ENCODE measurements at regions not wholly inside any gene's neighbourhood (a gene's known extent, or its start where the extent isn't known, plus 50 kb on each side); places are given as distances from the start of the nearest gene placed in this dataset.

- Histone ChIP-seq H3K4me3 (ENCODE audit: low read length) (no peak overlapping the region), H3K9ac (ENCODE audit: low read depth, low read length) (no peak overlapping the region), H3K9me3 (ENCODE audit: insufficient read depth, low read depth, low read length) (no peaks in the 10 kb centered on the region), H3K27me3 (ENCODE audit: insufficient read depth, low read length) (no peaks in the 10 kb centered on the region), H3K4me1 (ENCODE audit: insufficient read depth, low read length) (peaks cover 4% of the 10 kb centered on the region; the same call in 1 of the 2 replicates), H3K27ac (ENCODE audit: low read length) (no peak overlapping the region), H3K36me3 (ENCODE audit: insufficient read depth, low read depth, low read length) (no peaks in the 10 kb centered on the region)
Observed at GRCh38 chr14:22489957-22490950, 98.8 kb downstream of the DAD1 start.

- no peak overlapping the region for H3K4me3 ChIP-seq (ENCODE audit: low read length)
- peaks cover 4% of the 10 kb centered on the region; the same call in 1 of the 2 replicates for H3K4me1 ChIP-seq (ENCODE audit: insufficient read depth, low read length)
- no peaks in the 10 kb centered on the region for H3K9me3 ChIP-seq (ENCODE audit: insufficient read depth, low read depth, low read length)
- H3K27me3 ChIP-seq (ENCODE audit: insufficient read depth, low read length): no peaks in the 10 kb centered on the region
- H3K27ac ChIP-seq (ENCODE audit: low read length): no peak overlapping the region
- no peaks in the 10 kb centered on the region for H3K36me3 ChIP-seq (ENCODE audit: insufficient read depth, low read depth, low read length)
- H3K9ac ChIP-seq (ENCODE audit: low read depth, low read length): no peak overlapping the region
Observed at GRCh38 chr14:22489244-22489545, 99.8 kb downstream of the DAD1 start.

GRCh38 chr14:22488522-22489243 is 100.3 kb downstream of the DAD1 start:
- Histone ChIP-seq H3K4me1 (ENCODE audit: insufficient read depth, low read length) (peaks cover 4% of the 10 kb centered on the region; the same call in 1 of the 2 replicates), H3K27me3 (ENCODE audit: insufficient read depth, low read length) (no peaks in the 10 kb centered on the region), H3K4me3 (ENCODE audit: low read length) (no peak overlapping the region), H3K27ac (ENCODE audit: low read length) (no peak overlapping the region), H3K9ac (ENCODE audit: low read depth, low read length) (no peak overlapping the region), H3K36me3 (ENCODE audit: insufficient read depth, low read depth, low read length) (no peaks in the 10 kb centered on the region), H3K9me3 (ENCODE audit: insufficient read depth, low read depth, low read length) (no peaks in the 10 kb centered on the region)

GRCh38 chr14:22487941-22488340 is 101.1 kb downstream of the DAD1 start:
- no peaks in the 10 kb centered on the region for H3K9me3 ChIP-seq (ENCODE audit: insufficient read depth, low read depth, low read length)
- no peaks in the 10 kb centered on the region for H3K27me3 ChIP-seq (ENCODE audit: insufficient read depth, low read length)
- H3K9ac ChIP-seq (ENCODE audit: low read depth, low read length): no peak overlapping the region
- H3K27ac ChIP-seq (ENCODE audit: low read length): no peak overlapping the region
- H3K36me3 ChIP-seq (ENCODE audit: insufficient read depth, low read depth, low read length): no peaks in the 10 kb centered on the region
- H3K4me1 ChIP-seq (ENCODE audit: insufficient read depth, low read length): peaks cover 7% of the 10 kb centered on the region; the same call in 1 of the 2 replicates
- H3K4me3 ChIP-seq (ENCODE audit: low read length): no peak overlapping the region

GRCh38 chr14:22487401-22487800 is 101.6 kb downstream of the DAD1 start:
- no peaks in the 10 kb centered on the region for H3K36me3 ChIP-seq (ENCODE audit: insufficient read depth, low read depth, low read length)
- no peak overlapping the region for H3K27ac ChIP-seq (ENCODE audit: low read length)
- H3K4me3 ChIP-seq (ENCODE audit: low read length): no peak overlapping the region
- H3K4me1 ChIP-seq (ENCODE audit: insufficient read depth, low read length): peaks cover 8% of the 10 kb centered on the region; the same call in 1 of the 2 replicates
- H3K27me3 ChIP-seq (ENCODE audit: insufficient read depth, low read length): no peaks in the 10 kb centered on the region
- no peak overlapping the region for H3K9ac ChIP-seq (ENCODE audit: low read depth, low read length)
- H3K9me3 ChIP-seq (ENCODE audit: insufficient read depth, low read depth, low read length): no peaks in the 10 kb centered on the region

- H3K9ac ChIP-seq (ENCODE audit: low read depth, low read length): no peak overlapping the region
- no peak overlapping the region for H3K4me3 ChIP-seq (ENCODE audit: low read length)
- no peaks in the 10 kb centered on the region for H3K9me3 ChIP-seq (ENCODE audit: insufficient read depth, low read depth, low read length)
- H3K27ac ChIP-seq (ENCODE audit: low read length): no peak overlapping the region
- no peaks in the 10 kb centered on the region for H3K36me3 ChIP-seq (ENCODE audit: insufficient read depth, low read depth, low read length)
- peaks cover 8% of the 10 kb centered on the region; the same call in 1 of the 2 replicates for H3K4me1 ChIP-seq (ENCODE audit: insufficient read depth, low read length)
- H3K27me3 ChIP-seq (ENCODE audit: insufficient read depth, low read length): no peaks in the 10 kb centered on the region
Observed at GRCh38 chr14:22486675-22487074, 102.3 kb downstream of the DAD1 start.

GRCh38 chr14:22485649-22486048 is 103.4 kb downstream of the DAD1 start:
- Histone ChIP-seq H3K4me3 (ENCODE audit: low read length) (no peak overlapping the region), H3K36me3 (ENCODE audit: insufficient read depth, low read depth, low read length) (no peaks in the 10 kb centered on the region), H3K9ac (ENCODE audit: low read depth, low read length) (no peak overlapping the region), H3K27ac (ENCODE audit: low read length) (no peak overlapping the region), H3K27me3 (ENCODE audit: insufficient read depth, low read length) (no peaks in the 10 kb centered on the region), H3K4me1 (ENCODE audit: insufficient read depth, low read length) (peaks cover 8% of the 10 kb centered on the region; the same call in 1 of the 2 replicates), H3K9me3 (ENCODE audit: insufficient read depth, low read depth, low read length) (no peaks in the 10 kb centered on the region)

GRCh38 chr14:22485178-22485577 is 103.8 kb downstream of the DAD1 start:
- peaks cover 9% of the 10 kb centered on the region; the same call in 1 of the 2 replicates for H3K4me1 ChIP-seq (ENCODE audit: insufficient read depth, low read length)

GRCh38 chr14:22484632-22485031 is 104.4 kb downstream of the DAD1 start:
- H3K9ac ChIP-seq (ENCODE audit: low read depth, low read length): no peak overlapping the region
- no peak overlapping the region for H3K27ac ChIP-seq (ENCODE audit: low read length)
- no peaks in the 10 kb centered on the region for H3K9me3 ChIP-seq (ENCODE audit: insufficient read depth, low read depth, low read length)
- H3K4me3 ChIP-seq (ENCODE audit: low read length): no peak overlapping the region
- H3K27me3 ChIP-seq (ENCODE audit: insufficient read depth, low read length): no peaks in the 10 kb centered on the region
- H3K36me3 ChIP-seq (ENCODE audit: insufficient read depth, low read depth, low read length): no peaks in the 10 kb centered on the region
- peaks cover 14% of the 10 kb centered on the region; the same call in 1 of the 2 replicates for H3K4me1 ChIP-seq (ENCODE audit: insufficient read depth, low read length)

More at GRCh38 chr14:22485178-22485577, 103.8 kb downstream of the DAD1 start:
- Histone ChIP-seq H3K4me3 (ENCODE audit: low read length) (no peak overlapping the region), H3K27ac (ENCODE audit: low read length) (no peak overlapping the region), H3K9ac (ENCODE audit: low read depth, low read length) (no peak overlapping the region), H3K36me3 (ENCODE audit: insufficient read depth, low read depth, low read length) (no peaks in the 10 kb centered on the region), H3K9me3 (ENCODE audit: insufficient read depth, low read depth, low read length) (no peaks in the 10 kb centered on the region), H3K27me3 (ENCODE audit: insufficient read depth, low read length) (no peaks in the 10 kb centered on the region)

GRCh38 chr14:22483863-22484593 is 105.0 kb downstream of the DAD1 start:
- Histone ChIP-seq H3K9me3 (ENCODE audit: insufficient read depth, low read depth, low read length) (no peaks in the 10 kb centered on the region), H3K36me3 (ENCODE audit: insufficient read depth, low read depth, low read length) (no peaks in the 10 kb centered on the region), H3K27ac (ENCODE audit: low read length) (no peak overlapping the region), H3K4me3 (ENCODE audit: low read length) (no peak overlapping the region), H3K4me1 (ENCODE audit: insufficient read depth, low read length) (peaks cover 15% of the 10 kb centered on the region; the same call in 1 of the 2 replicates), H3K9ac (ENCODE audit: low read depth, low read length) (no peak overlapping the region), H3K27me3 (ENCODE audit: insufficient read depth, low read length) (no peaks in the 10 kb centered on the region)

- Histone ChIP-seq H3K4me3 (ENCODE audit: low read length) (no peak overlapping the region), H3K27ac (ENCODE audit: low read length) (no peak overlapping the region), H3K9ac (ENCODE audit: low read depth, low read length) (no peak overlapping the region), H3K27me3 (ENCODE audit: insufficient read depth, low read length) (no peaks in the 10 kb centered on the region), H3K9me3 (ENCODE audit: insufficient read depth, low read depth, low read length) (no peaks in the 10 kb centered on the region), H3K36me3 (ENCODE audit: insufficient read depth, low read depth, low read length) (no peaks in the 10 kb centered on the region), H3K4me1 (ENCODE audit: insufficient read depth, low read length) (peaks cover 15% of the 10 kb centered on the region; the same call in 1 of the 2 replicates)
Observed at GRCh38 chr14:22482782-22483553, 106.1 kb downstream of the DAD1 start.

Measured in iPS-20b (cell line).